ENCODE measurements at regions not wholly inside any gene's neighbourhood (a gene's known extent, or its start where the extent isn't known, plus 50 kb on each side); places are given as distances from the start of the nearest gene placed in this dataset.

GRCh38 chr21:38741950-38742256, 63.8 kb upstream of the ETS2 start:
- H3K79me2 ChIP-seq (ENCODE audit: control insufficient read depth, insufficient read depth, low read length), result no peaks in the 10 kb centered on the region
- H3K27me3 ChIP-seq (ENCODE audit: control insufficient read depth in 2 of 2, insufficient read depth in 2 of 2, low read length in 2 of 2), result peaks cover 2 to 8% of the 10 kb centered on the region in 2 experiments
- dilution Hi-C loops (cut with MboI; ENCODE audit: extremely low pct_ligation_motif_present, low sequenced_read_pairs), result loop anchor here (25.0 kb wide), 1 partner anchor 420 kb away; no protein-coding TSS in a partner anchor
- intact Hi-C loops (cut with micrococcal nuclease), result no loop called here
- H3K9me1 ChIP-seq (replicated peaks; ENCODE audit: control insufficient read depth, extremely low read depth, insufficient read depth, low read length), result no peaks in the 10 kb centered on the region
- H3K36me3 ChIP-seq (ENCODE audit: control insufficient read depth in 2 of 2, extremely low read depth in 1 of 2, insufficient read depth in 2 of 2, low read length in 2 of 2), result no peaks in the 10 kb centered on the region
- no peak overlapping the region for H2AFZ ChIP-seq (ENCODE audit: low read depth, low read length)
- ChIA-PET CTCF (interaction anchor here (0.7 kb wide), 1 partner anchor 14 kb away, joined by 3 read pairs; no protein-coding TSS in a partner anchor), POLR2A (no interaction called here)
- no peaks in the 10 kb centered on the region for H3K9me3 ChIP-seq (replicated peaks; ENCODE audit: control insufficient read depth, insufficient read depth, low read length)
- H3K4me1 ChIP-seq (ENCODE audit: control insufficient read depth, extremely low read depth, insufficient read depth, low read length), result peaks cover 4% of the 10 kb centered on the region
- DNase-seq (ENCODE audit: low read depth, low spot score) (no peak), FAIRE-seq (no peak)
- no peak overlapping the region for H3K9ac ChIP-seq (replicated peaks; ENCODE audit: extremely low read depth, insufficient read depth, low read length)
- no peak for TF ChIP-seq FOS (IDR thresholded peaks at IDR 0.05; ENCODE audit: borderline replicate concordance, insufficient read depth, low read length)
- no peak for TF ChIP-seq POLR2AphosphoS5 (IDR thresholded peaks at IDR 0.05; ENCODE audit: insufficient read depth, low read depth, low read length)
- TF ChIP-seq EZH2 (IDR thresholded peaks at IDR 0.05; ENCODE audit: borderline replicate concordance, low read depth, low read length, severe bottlenecking), result no peak
- no peak for TF ChIP-seq MAX (IDR thresholded peaks at IDR 0.05; ENCODE audit: insufficient read depth, insufficient read length)
- no peak for TF ChIP-seq POLR2A (IDR thresholded peaks at IDR 0.05; ENCODE audit: low read depth, low read length)
- TF ChIP-seq CTCF (IDR thresholded peaks at IDR 0.05; ENCODE audit: extremely low read depth in 1 of 2, insufficient read depth in 1 of 2, low read depth in 1 of 2, low read length in 2 of 2), result no peak
- no peak for TF ChIP-seq GATA2 (IDR thresholded peaks at IDR 0.05; ENCODE audit: insufficient read depth, insufficient read length, low read depth, low read length)
- no peak for TF ChIP-seq JUN (IDR thresholded peaks at IDR 0.05; ENCODE audit: borderline replicate concordance, insufficient read depth, insufficient read length, low read depth)
- TF ChIP-seq MYC (IDR thresholded peaks at IDR 0.05; ENCODE audit: low read depth, low read length), result no peak
- no peaks in the 10 kb centered on the region for H4K20me1 ChIP-seq (replicated peaks; ENCODE audit: control insufficient read depth, extremely low read depth, insufficient read depth, low read length)
- BruUV-seq (replicated peaks), result no TSS peak
- no peak overlapping the region for H3K27ac ChIP-seq (ENCODE audit: insufficient read depth, low read depth, low read length)
- no peak overlapping the region for H3K4me3 ChIP-seq (replicated peaks in 1 of 3; ENCODE audit: insufficient read depth in 1 of 3, low read depth in 1 of 3, low read length in 3 of 3)
- H3K4me2 ChIP-seq (ENCODE audit: insufficient read depth, low read length), result no peak overlapping the region

Measured in endothelial cell of umbilical vein (primary cell).